PC-3 (cell line): ENCODE measurements at regions not wholly inside any gene's neighbourhood (a gene's known extent, or its start where the extent isn't known, plus 50 kb on each side); places are given as distances from the start of the nearest gene placed in this dataset.

Experiments used
- ATAC-seq: fragments of 200-7000 bp; cut with Tn5 transposase; 2 replicates; pipeline ENCODE4 v1.9.1; 2020; ENCODE audit warnings: mild to moderate bottlenecking, moderate library complexity
- BruUV-seq: library from RNA; stranded (reverse); fragments of 400-500 nt; replicated peaks from 2 replicates; lab custom pipeline; 2021; lab: Mats Ljungman, UMichigan
- CTCF ChIA-PET: fragments of 300-600 bp; sonication (Branson Sonifier 250); formaldehyde crosslinking; loops from one replicate; lab custom pipeline; 2022; ENCODE audit warnings: antibody characterized with exemption; lab: Charles Lee
- POLR2A ChIA-PET: fragments of 300-600 bp; sonication (Branson Sonifier 250); formaldehyde crosslinking; loops from one replicate; lab custom pipeline; 2022; ENCODE audit warnings: antibody characterized with exemption; ENCODE audit not compliant: unreplicated experiment; lab: Charles Lee
- DNase-seq: peaks from one replicate; pipeline ENCODE4 v3.0.0-alpha.2; 2015
- H2AFZ ChIP-seq: fragments of 300-600 bp; sonication (generic); 2 replicates; pipeline ENCODE4 v1.6.0; 2016; ENCODE audit warnings: antibody characterized with exemption, low read length
- H3F3A ChIP-seq: fragments of 300-600 bp; sonication (generic); one replicate; pipeline ENCODE4 v1.6.0; 2017; ENCODE audit warnings: antibody characterized with exemption, low read length, control low read depth, mild to moderate bottlenecking; ENCODE audit not compliant: unreplicated experiment
- H3K27ac ChIP-seq: fragments of 300-600 bp; sonication (generic); 2 replicates; pipeline ENCODE4 v1.5.1; 2016; ENCODE audit warnings: mild to moderate bottlenecking, low read length
- H3K27me3 ChIP-seq: fragments of 300-600 bp; sonication (generic); 2 replicates; pipeline ENCODE4 v1.6.1; 2016; ENCODE audit warnings: low read length, mixed read lengths
- H3K36me3 ChIP-seq: fragments of 300-600 bp; sonication (generic); 2 replicates; pipeline ENCODE4 v1.6.1; 2016; ENCODE audit warnings: low read depth, mixed run types, low read length, mixed read lengths
- H3K4me1 ChIP-seq: fragments of 300-600 bp; sonication (generic); 2 replicates; pipeline ENCODE4 v1.5.1; 2016; ENCODE audit warnings: low read length; ENCODE audit not compliant: insufficient read depth
- H3K4me2 ChIP-seq: fragments of 300-600 bp; sonication (generic); 2 replicates; pipeline ENCODE4 v1.6.0; 2016; ENCODE audit warnings: low read length
- H3K4me3 ChIP-seq: fragments of 300-600 bp; sonication (generic); 2 replicates; pipeline ENCODE4 v1.5.1; 2016; ENCODE audit warnings: mild to moderate bottlenecking, low read length, mixed read lengths
- H3K79me2 ChIP-seq: fragments of 300-600 bp; sonication (generic); 2 replicates; pipeline ENCODE4 v1.6.1; 2017; ENCODE audit warnings: low read length, mixed read lengths
- H3K9ac ChIP-seq: fragments of 300-600 bp; sonication (generic); 2 replicates; pipeline ENCODE4 v1.6.0; 2016; ENCODE audit warnings: mild to moderate bottlenecking, low read length
- H3K9me2 ChIP-seq: fragments of 300-600 bp; sonication (generic); replicated peaks from 2 replicates; pipeline ENCODE4 v1.6.1; 2016; ENCODE audit warnings: mixed run types, low read length, mixed read lengths
- H3K9me3 ChIP-seq: fragments of 300-600 bp; sonication (generic); 2 replicates; pipeline ENCODE4 v1.6.1; 2016; ENCODE audit warnings: low read length, mixed read lengths
- H4K20me1 ChIP-seq: fragments of 300-600 bp; sonication (generic); 2 replicates; pipeline ENCODE4 v1.6.1; 2016; ENCODE audit warnings: low read length, mixed read lengths
- CTCF ChIP-seq: fragments of 300-600 bp; sonication (generic); conservative IDR thresholded peaks from 2 replicates; pipeline ENCODE4 v1.5.1; 2017; ENCODE audit warnings: antibody characterized with exemption, low read depth, mild to moderate bottlenecking, low read length
- EZH2 ChIP-seq: fragments of 300-600 bp; sonication (generic); IDR thresholded peaks from one replicate; pipeline ENCODE4 v1.6.1; 2017; ENCODE audit warnings: antibody characterized with exemption, mild to moderate bottlenecking, low read length; ENCODE audit not compliant: unreplicated experiment
- EZH2phosphoT487 ChIP-seq: fragments of 300-600 bp; sonication (generic); IDR thresholded peaks from 2 replicates; pipeline ENCODE4 v1.6.1; 2018; ENCODE audit warnings: mild to moderate bottlenecking, antibody characterized with exemption, low read length, borderline replicate concordance
- intact Hi-C: fragments of 100-400 bp; cut with micrococcal nuclease; formaldehyde crosslinking; loops from 2 replicates; pipeline ENCODE4 v1.9.0; 2023

- H3K4me3 ChIP-seq: no peak overlapping the region
- no peaks in the 10 kb centered on the region for H3K79me2 ChIP-seq
- BruUV-seq: no TSS peak
- H4K20me1 ChIP-seq: no peaks in the 10 kb centered on the region
- H3K9ac ChIP-seq: no peak overlapping the region
- ATAC-seq (no peak), DNase-seq (no peak)
- no peaks in the 10 kb centered on the region for H3K36me3 ChIP-seq
- H3K4me1 ChIP-seq: no peaks in the 10 kb centered on the region
- H3F3A ChIP-seq: no peaks in the 10 kb centered on the region
- no peak for TF ChIP-seq EZH2phosphoT487
- no peak for TF ChIP-seq EZH2
- TF ChIP-seq CTCF: no peak
- H3K9me3 ChIP-seq: no peaks in the 10 kb centered on the region
- no peak overlapping the region for H3K27ac ChIP-seq
- no peak overlapping the region for H3K4me2 ChIP-seq
- ChIA-PET POLR2A (no interaction called here), CTCF (no interaction called here)
- H3K9me2 ChIP-seq: no peaks in the 10 kb centered on the region
- intact Hi-C loops: no loop called here
- no peaks in the 10 kb centered on the region for H3K27me3 ChIP-seq
- no peak overlapping the region for H2AFZ ChIP-seq
Observed at GRCh38 chr3:193773266-193774220, 180.5 kb downstream of the OPA1 start.

- Histone ChIP-seq H3K27ac (no peak overlapping the region), H3K9me3 (no peaks in the 10 kb centered on the region), H3K79me2 (no peaks in the 10 kb centered on the region), H3K4me1 (no peaks in the 10 kb centered on the region), H3K27me3 (no peaks in the 10 kb centered on the region), H4K20me1 (no peaks in the 10 kb centered on the region), H3K4me3 (no peak overlapping the region), H3K4me2 (no peak overlapping the region), H3F3A (no peaks in the 10 kb centered on the region), H2AFZ (no peak overlapping the region), H3K36me3 (no peaks in the 10 kb centered on the region), H3K9me2 (no peaks in the 10 kb centered on the region), H3K9ac (no peak overlapping the region)
- ATAC-seq (no peak), DNase-seq (no peak)
- intact Hi-C loops: no loop called here
- ChIA-PET CTCF (no interaction called here), POLR2A (no interaction called here)
- no peak for TF ChIP-seq CTCF
- no peak for TF ChIP-seq EZH2phosphoT487
- TF ChIP-seq EZH2: no peak
- BruUV-seq: no TSS peak
Observed at GRCh38 chr3:193774272-193774915, 181.4 kb downstream of the OPA1 start.
